GM12865 (cell line): ENCODE measurements at regions not wholly inside any gene's neighbourhood (a gene's known extent, or its start where the extent isn't known, plus 50 kb on each side); places are given as distances from the start of the nearest gene placed in this dataset.

Experiments used
- DNase-seq: peaks from one replicate; pipeline ENCODE4 v3.0.0; 2010; ENCODE audit warnings: low read depth
- H3K4me3 ChIP-seq: 2 replicates; pipeline ENCODE4 v1.5.1; 2011; ENCODE audit warnings: mild to moderate bottlenecking, low read depth, low read length, control low read depth
- TF ChIP-seq, protein P1 (sequence below): IDR thresholded peaks from 2 replicates; pipeline ENCODE4 v1.5.1; 2011; ENCODE audit warnings: low read length, control low read depth, low read depth, inconsistent platforms; ENCODE audit not compliant: insufficient read depth; ENCODE audit errors: missing control alignments

DNA sequence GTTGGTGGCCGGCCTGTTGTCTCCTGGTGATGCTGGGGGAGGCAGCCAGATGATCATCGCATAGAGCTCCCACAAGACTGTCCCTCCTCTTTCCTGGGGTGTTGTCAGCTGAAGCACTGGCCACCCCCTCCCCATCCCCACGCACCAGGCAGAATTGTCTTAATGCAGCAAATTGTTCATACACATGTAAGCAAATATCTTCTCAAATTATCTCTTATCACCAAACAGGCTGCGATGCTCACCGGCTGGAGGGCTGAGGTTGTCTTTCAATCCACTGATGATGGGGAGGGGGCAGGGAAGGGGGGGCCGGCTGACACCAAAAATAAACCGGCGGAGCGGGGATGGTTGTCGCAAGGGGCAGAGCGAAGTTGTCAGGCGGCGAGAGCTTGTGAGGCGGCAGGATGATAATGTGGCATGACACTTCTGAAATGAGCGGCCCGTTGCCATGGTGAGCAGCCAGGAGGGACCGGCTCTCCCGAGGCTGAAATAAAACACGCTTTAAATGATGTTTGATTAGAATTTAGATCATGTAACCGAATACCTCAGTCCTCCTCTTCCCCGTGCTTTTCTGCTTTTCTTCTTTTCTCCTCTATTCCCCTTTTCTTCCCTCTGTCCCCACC, 59.8 kb downstream of the MRM1 start:
- TF ChIP-seq, protein P1, sequence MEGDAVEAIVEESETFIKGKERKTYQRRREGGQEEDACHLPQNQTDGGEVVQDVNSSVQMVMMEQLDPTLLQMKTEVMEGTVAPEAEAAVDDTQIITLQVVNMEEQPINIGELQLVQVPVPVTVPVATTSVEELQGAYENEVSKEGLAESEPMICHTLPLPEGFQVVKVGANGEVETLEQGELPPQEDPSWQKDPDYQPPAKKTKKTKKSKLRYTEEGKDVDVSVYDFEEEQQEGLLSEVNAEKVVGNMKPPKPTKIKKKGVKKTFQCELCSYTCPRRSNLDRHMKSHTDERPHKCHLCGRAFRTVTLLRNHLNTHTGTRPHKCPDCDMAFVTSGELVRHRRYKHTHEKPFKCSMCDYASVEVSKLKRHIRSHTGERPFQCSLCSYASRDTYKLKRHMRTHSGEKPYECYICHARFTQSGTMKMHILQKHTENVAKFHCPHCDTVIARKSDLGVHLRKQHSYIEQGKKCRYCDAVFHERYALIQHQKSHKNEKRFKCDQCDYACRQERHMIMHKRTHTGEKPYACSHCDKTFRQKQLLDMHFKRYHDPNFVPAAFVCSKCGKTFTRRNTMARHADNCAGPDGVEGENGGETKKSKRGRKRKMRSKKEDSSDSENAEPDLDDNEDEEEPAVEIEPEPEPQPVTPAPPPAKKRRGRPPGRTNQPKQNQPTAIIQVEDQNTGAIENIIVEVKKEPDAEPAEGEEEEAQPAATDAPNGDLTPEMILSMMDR = no peak
- H3K4me3 ChIP-seq = no peak overlapping the region
- DNase-seq = no peak

- no peak overlapping the region for H3K4me3 ChIP-seq
- TF ChIP-seq, protein P1 = no peak
Observed at GRCh38 chr17:36661688-36662087, 60.3 kb downstream of the MRM1 start.

DNA sequence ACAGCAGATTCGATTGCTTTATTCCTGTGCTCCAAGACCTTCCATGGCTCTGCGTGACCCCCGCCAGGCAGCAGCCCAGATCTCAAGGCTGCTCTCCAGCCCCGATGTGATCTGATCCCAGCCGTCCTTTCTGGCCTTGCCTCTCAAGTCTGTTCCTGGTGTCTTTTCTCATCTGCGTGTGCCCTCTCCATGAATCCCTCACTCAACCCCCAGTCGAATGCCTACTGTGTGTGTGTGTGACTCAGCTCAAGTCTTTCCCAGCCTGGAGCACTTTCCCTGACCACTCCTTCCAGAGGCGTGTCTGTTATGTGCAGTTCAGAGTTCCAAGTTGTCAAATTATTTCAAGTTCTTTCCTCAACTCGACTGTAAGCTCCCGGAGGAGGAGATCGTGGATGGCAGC, 64.0 kb downstream of the MRM1 start:
- H3K4me3 ChIP-seq = no peak overlapping the region
- no peak for DNase-seq
- TF ChIP-seq, protein P1 = no peak

More at GRCh38 chr17:36661688-36662087, 60.3 kb downstream of the MRM1 start:
- DNase-seq = no peak

DNA sequence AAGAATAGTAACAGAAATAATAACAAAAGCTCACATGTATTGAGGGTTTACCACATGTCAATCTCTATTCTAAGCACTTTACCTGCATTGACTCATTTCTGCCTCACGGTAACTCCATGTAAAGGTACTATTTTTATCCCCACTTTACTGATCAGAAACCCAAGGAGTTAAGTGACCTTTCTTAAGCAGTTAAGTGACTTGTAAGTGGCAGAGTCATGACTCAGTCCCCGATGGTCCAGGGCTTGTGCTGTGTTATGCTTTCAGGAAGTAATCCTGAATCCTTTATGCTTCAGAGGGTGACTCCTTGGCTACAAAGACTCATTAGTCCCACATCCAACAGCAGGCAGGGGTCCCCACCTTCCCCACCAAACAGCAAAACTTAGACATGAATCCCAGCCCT, 66.5 kb downstream of the MRM1 start:
- DNase-seq = peak; percentile 29
- TF ChIP-seq, protein P1 = no peak
- no peak overlapping the region for H3K4me3 ChIP-seq

GRCh38 chr17:36668824-36669223, 67.4 kb downstream of the MRM1 start:
- DNase-seq = no peak
- no peak overlapping the region for H3K4me3 ChIP-seq
- TF ChIP-seq, protein P1 = no peak

DNA sequence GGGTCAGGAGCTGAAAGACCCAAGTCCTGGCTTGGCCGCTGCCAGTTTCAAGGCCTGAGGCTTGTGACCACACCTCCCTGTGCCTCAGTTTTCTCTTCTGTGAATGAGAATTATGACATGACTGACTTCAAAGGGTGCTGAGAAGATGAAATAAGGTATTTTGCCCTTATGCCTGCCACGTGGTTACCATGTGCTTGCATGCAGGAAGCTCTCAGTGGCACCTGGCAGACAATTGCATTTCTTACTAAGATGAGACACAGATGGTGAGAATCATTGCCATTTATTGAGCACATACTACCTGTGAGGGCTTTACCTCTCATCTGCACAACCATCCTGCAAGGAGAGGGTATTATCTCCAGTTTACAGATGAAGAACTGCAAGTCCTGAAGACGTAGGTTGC, 69.8 kb downstream of the MRM1 start:
- DNase-seq = no peak
- TF ChIP-seq, protein P1 = no peak
- H3K4me3 ChIP-seq = no peak overlapping the region

DNA sequence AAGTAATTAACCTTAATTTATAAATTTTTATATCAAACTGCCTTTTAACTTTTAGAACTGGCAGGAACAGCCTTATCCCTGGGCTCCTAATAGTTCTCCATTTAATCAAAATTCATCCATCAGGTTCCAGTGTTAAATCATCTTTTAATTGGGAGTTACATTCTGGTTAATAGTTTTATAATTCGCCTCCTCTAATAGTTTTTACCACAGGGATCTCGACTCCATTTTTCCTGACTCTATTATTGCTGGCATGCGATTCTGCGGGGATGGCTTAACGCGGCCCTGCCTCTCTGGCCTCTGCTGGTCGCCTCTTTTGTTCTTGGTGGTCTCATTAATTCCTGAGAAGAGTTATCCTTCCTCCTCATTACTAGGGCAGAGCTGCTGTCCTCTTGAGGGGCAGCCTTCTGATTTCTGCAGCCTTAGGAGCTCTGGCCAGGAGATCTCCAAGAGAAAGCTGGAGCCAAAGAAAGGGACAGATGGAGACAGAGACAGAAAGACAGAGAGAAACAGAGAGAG, 71.1 kb downstream of the MRM1 start:
- TF ChIP-seq, protein P1 = no peak
- no peak overlapping the region for H3K4me3 ChIP-seq
- no peak for DNase-seq
